Colonic mucosa (tissue), 4 donors: ENCODE measurements at regions not wholly inside any gene's neighbourhood (a gene's known extent, or its start where the extent isn't known, plus 50 kb on each side); places are given as distances from the start of the nearest gene placed in this dataset.

Experiments used
- DNase-seq: peaks from one replicate; pipeline ENCODE4 v3.0.0-alpha.2; 2020
- H3K27ac ChIP-seq: fragments of 200-600 bp; one replicate; pipeline ENCODE4 v1.8.0; 2021
- H3K27me3 ChIP-seq: fragments of 200-600 bp; one replicate; pipeline ENCODE4 v1.8.0; 2021
- H3K36me3 ChIP-seq: fragments of 200-600 bp; one replicate; pipeline ENCODE4 v1.8.0; 2021
- H3K4me1 ChIP-seq: fragments of 200-600 bp; one replicate; pipeline ENCODE4 v1.8.0; 2021; ENCODE audit warnings: mild to moderate bottlenecking
- H3K4me3 ChIP-seq: fragments of 200-600 bp; one replicate; pipeline ENCODE4 v1.8.0; 2021
- H3K9ac ChIP-seq, 2 donors: one replicate each; pipeline ENCODE4 v1.7.0; 2013; ENCODE audit warnings: control low read depth in 2 of 2, low read depth in 2 of 2, low read length in 2 of 2
- H3K9me3 ChIP-seq: fragments of 200-600 bp; one replicate; pipeline ENCODE4 v1.8.0; 2021
- CTCF ChIP-seq: fragments of 200-600 bp; IDR thresholded peaks from one replicate; pipeline ENCODE4 v1.8.0; 2022; ENCODE audit warnings: antibody characterized with exemption, mild to moderate bottlenecking
- intact Hi-C: fragments of 100-400 bp; cut with DNase I; formaldehyde crosslinking; loops from one replicate; pipeline ENCODE4 v1.14.1; 2022
- donor health status: healthy.
- donor health status: DM: no; HTN: no; CAD: no.
- donor health status: DM: no; HTN: no; CAD: no.

- Histone ChIP-seq H3K27ac (no peak overlapping the region), H3K4me1 (no peaks in the 10 kb centered on the region), H3K27me3 (no peaks in the 10 kb centered on the region), H3K4me3 (no peak overlapping the region), H3K9ac (no peak overlapping the region), H3K9me3 (no peaks in the 10 kb centered on the region), H3K36me3 (no peaks in the 10 kb centered on the region)
- intact Hi-C loops: loop anchor here (10.0 kb wide), 1 partner anchor 60 kb away; no protein-coding TSS in a partner anchor
- no peak for TF ChIP-seq CTCF
- DNase-seq: no peak
Observed at GRCh38 chr22:49604732-49605302, 222.9 kb downstream of the BRD1 start.

GRCh38 chr22:49603016-49603415 is 224.7 kb downstream of the BRD1 start:
- no peak overlapping the region for H3K9ac ChIP-seq
- TF ChIP-seq CTCF: no peak
- intact Hi-C loops: loop anchor here (10.0 kb wide), 1 partner anchor 62 kb away; no protein-coding TSS in a partner anchor
- H3K4me3 ChIP-seq: no peak overlapping the region
- H3K27me3 ChIP-seq: no peaks in the 10 kb centered on the region
- H3K9me3 ChIP-seq: no peaks in the 10 kb centered on the region
- H3K36me3 ChIP-seq: no peaks in the 10 kb centered on the region
- H3K27ac ChIP-seq: no peak overlapping the region
- H3K4me1 ChIP-seq: no peaks in the 10 kb centered on the region
- no peak for DNase-seq

GRCh38 chr22:49602481-49602880 is 225.2 kb downstream of the BRD1 start:
- H3K36me3 ChIP-seq: no peaks in the 10 kb centered on the region
- no peak overlapping the region for H3K4me3 ChIP-seq
- no peaks in the 10 kb centered on the region for H3K27me3 ChIP-seq
- no peaks in the 10 kb centered on the region for H3K9me3 ChIP-seq
- no peak overlapping the region for H3K27ac ChIP-seq
- DNase-seq: no peak
- intact Hi-C loops: loop anchor here (10.0 kb wide), 1 partner anchor 62 kb away; no protein-coding TSS in a partner anchor
- H3K9ac ChIP-seq: no peak overlapping the region
- H3K4me1 ChIP-seq: no peaks in the 10 kb centered on the region
- no peak for TF ChIP-seq CTCF

- DNase-seq: no peak
- intact Hi-C loops: loop anchor here (10.0 kb wide), 1 partner anchor 63 kb away; no protein-coding TSS in a partner anchor
- H3K9me3 ChIP-seq: no peaks in the 10 kb centered on the region
- no peak for TF ChIP-seq CTCF
- H3K27ac ChIP-seq: no peak overlapping the region
- no peaks in the 10 kb centered on the region for H3K27me3 ChIP-seq
- no peak overlapping the region for H3K9ac ChIP-seq
- H3K4me3 ChIP-seq: no peak overlapping the region
- H3K36me3 ChIP-seq: no peaks in the 10 kb centered on the region
- no peaks in the 10 kb centered on the region for H3K4me1 ChIP-seq
Observed at GRCh38 chr22:49601614-49602321, 225.9 kb downstream of the BRD1 start.

GRCh38 chr22:49600891-49601431 is 226.7 kb downstream of the BRD1 start:
- no peaks in the 10 kb centered on the region for H3K27me3 ChIP-seq
- no peak overlapping the region for H3K4me3 ChIP-seq
- H3K9me3 ChIP-seq: no peaks in the 10 kb centered on the region
- no peak overlapping the region for H3K9ac ChIP-seq
- intact Hi-C loops: loop anchor here (10.0 kb wide), 1 partner anchor 64 kb away; no protein-coding TSS in a partner anchor
- no peak for TF ChIP-seq CTCF
- no peaks in the 10 kb centered on the region for H3K4me1 ChIP-seq
- H3K27ac ChIP-seq: no peak overlapping the region
- DNase-seq: no peak
- no peaks in the 10 kb centered on the region for H3K36me3 ChIP-seq
